HEK293 (cell line): ENCODE measurements at regions not wholly inside any gene's neighbourhood (a gene's known extent, or its start where the extent isn't known, plus 50 kb on each side); places are given as distances from the start of the nearest gene placed in this dataset.

Source experiments
- KLF17 ChIP-seq: fragments of 450-650 bp; formaldehyde crosslinking; IDR thresholded peaks from 2 replicates; pipeline ENCODE4 v1.5.1; 2016; ENCODE audit warnings: missing biosample characterization, missing genetic modification characterization
- KLF7 ChIP-seq: fragments of 450-650 bp; formaldehyde crosslinking; IDR thresholded peaks from 2 replicates; pipeline ENCODE4 v1.5.1; 2016; ENCODE audit warnings: missing biosample characterization, missing genetic modification characterization, borderline replicate concordance
- MYNN ChIP-seq: fragments of 450-650 bp; formaldehyde crosslinking; IDR thresholded peaks from 2 replicates; pipeline ENCODE4 v1.5.1; 2016; ENCODE audit warnings: missing biosample characterization, missing genetic modification characterization, borderline replicate concordance
- PATZ1 ChIP-seq: fragments of 450-650 bp; formaldehyde crosslinking; IDR thresholded peaks from 2 replicates; pipeline ENCODE4 v1.5.1; 2016; ENCODE audit warnings: missing biosample characterization, missing genetic modification characterization
- YY1 ChIP-seq: fragments of 450-650 bp; formaldehyde crosslinking; IDR thresholded peaks from 2 replicates; pipeline ENCODE4 v1.5.1; 2018; ENCODE audit warnings: missing biosample characterization, missing genetic modification characterization
- ZBTB21 ChIP-seq: fragments of 450-650 bp; formaldehyde crosslinking; IDR thresholded peaks from 2 replicates; pipeline ENCODE4 v1.5.1; 2017; ENCODE audit warnings: missing biosample characterization, missing genetic modification characterization
- ZBTB7A ChIP-seq: fragments of 450-650 bp; formaldehyde crosslinking; IDR thresholded peaks from 2 replicates; pipeline ENCODE4 v1.5.1; 2016; ENCODE audit warnings: low read depth, missing biosample characterization, missing genetic modification characterization
- ZFP37 ChIP-seq: fragments of 450-650 bp; formaldehyde crosslinking; IDR thresholded peaks from 2 replicates; pipeline ENCODE4 v1.5.1; 2016; ENCODE audit warnings: missing biosample characterization, missing genetic modification characterization
- ZNF324 ChIP-seq: fragments of 450-650 bp; formaldehyde crosslinking; IDR thresholded peaks from 2 replicates; pipeline ENCODE4 v1.5.1; 2016; ENCODE audit warnings: missing biosample characterization, missing genetic modification characterization
- ZNF792 ChIP-seq: fragments of 450-650 bp; formaldehyde crosslinking; IDR thresholded peaks from 2 replicates; pipeline ENCODE4 v1.5.1; 2016; ENCODE audit warnings: missing biosample characterization, missing genetic modification characterization
- TF ChIP-seq, protein P1 (sequence below): fragments of 450-650 bp; formaldehyde crosslinking; IDR thresholded peaks from 2 replicates; pipeline ENCODE4 v1.5.1; 2016; ENCODE audit warnings: missing biosample characterization, missing genetic modification characterization
- TF ChIP-seq, protein P2 (sequence below): fragments of 450-650 bp; formaldehyde crosslinking; optimal IDR thresholded peaks from 2 replicates; pipeline ENCODE3; 2016; ENCODE audit warnings: missing biosample characterization, mild to moderate bottlenecking, missing genetic modification characterization
- TF ChIP-seq, protein P3 (sequence below): fragments of 450-650 bp; formaldehyde crosslinking; IDR thresholded peaks from 2 replicates; pipeline ENCODE4; 2016; ENCODE audit warnings: missing biosample characterization, missing genetic modification characterization
- TF ChIP-seq, protein P4 (sequence below): fragments of 450-650 bp; formaldehyde crosslinking; IDR thresholded peaks from 2 replicates; pipeline ENCODE4 v1.5.1; 2017; ENCODE audit warnings: missing biosample characterization, missing genetic modification characterization

DNA sequence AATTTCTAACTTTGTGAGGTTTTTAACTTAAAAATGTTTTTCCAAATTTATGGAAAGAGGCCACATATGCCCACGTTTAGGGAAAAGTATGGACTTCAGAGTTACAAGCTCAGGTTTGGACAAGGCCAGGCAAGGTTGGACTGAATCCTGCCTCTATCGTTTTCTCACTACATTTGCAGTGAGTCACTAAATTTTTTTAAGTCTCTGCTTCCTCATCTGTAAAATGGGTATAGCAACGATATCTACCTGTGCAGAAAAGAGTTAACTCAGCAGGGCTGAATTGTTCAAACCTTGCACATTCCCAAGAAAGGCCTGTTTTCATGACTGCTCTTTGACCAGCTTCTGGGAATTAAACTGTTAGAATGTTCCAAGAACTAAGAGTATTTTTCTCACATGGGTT is 159.1 kb downstream of the LTN1 start:
- TF ChIP-seq, protein P1, sequence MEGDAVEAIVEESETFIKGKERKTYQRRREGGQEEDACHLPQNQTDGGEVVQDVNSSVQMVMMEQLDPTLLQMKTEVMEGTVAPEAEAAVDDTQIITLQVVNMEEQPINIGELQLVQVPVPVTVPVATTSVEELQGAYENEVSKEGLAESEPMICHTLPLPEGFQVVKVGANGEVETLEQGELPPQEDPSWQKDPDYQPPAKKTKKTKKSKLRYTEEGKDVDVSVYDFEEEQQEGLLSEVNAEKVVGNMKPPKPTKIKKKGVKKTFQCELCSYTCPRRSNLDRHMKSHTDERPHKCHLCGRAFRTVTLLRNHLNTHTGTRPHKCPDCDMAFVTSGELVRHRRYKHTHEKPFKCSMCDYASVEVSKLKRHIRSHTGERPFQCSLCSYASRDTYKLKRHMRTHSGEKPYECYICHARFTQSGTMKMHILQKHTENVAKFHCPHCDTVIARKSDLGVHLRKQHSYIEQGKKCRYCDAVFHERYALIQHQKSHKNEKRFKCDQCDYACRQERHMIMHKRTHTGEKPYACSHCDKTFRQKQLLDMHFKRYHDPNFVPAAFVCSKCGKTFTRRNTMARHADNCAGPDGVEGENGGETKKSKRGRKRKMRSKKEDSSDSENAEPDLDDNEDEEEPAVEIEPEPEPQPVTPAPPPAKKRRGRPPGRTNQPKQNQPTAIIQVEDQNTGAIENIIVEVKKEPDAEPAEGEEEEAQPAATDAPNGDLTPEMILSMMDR (tag by site-specific recombination), result no peak
- TF ChIP-seq, protein P2, sequence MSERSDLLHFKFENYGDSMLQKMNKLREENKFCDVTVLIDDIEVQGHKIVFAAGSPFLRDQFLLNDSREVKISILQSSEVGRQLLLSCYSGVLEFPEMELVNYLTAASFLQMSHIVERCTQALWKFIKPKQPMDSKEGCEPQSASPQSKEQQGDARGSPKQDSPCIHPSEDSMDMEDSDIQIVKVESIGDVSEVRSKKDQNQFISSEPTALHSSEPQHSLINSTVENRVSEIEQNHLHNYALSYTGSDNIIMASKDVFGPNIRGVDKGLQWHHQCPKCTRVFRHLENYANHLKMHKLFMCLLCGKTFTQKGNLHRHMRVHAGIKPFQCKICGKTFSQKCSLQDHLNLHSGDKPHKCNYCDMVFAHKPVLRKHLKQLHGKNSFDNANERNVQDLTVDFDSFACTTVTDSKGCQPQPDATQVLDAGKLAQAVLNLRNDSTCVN (tag by site-specific recombination), result no peak
- no peak for TF ChIP-seq KLF7 (tag by site-specific recombination)
- no peak for TF ChIP-seq KLF17 (tag by site-specific recombination)
- TF ChIP-seq, protein P3, sequence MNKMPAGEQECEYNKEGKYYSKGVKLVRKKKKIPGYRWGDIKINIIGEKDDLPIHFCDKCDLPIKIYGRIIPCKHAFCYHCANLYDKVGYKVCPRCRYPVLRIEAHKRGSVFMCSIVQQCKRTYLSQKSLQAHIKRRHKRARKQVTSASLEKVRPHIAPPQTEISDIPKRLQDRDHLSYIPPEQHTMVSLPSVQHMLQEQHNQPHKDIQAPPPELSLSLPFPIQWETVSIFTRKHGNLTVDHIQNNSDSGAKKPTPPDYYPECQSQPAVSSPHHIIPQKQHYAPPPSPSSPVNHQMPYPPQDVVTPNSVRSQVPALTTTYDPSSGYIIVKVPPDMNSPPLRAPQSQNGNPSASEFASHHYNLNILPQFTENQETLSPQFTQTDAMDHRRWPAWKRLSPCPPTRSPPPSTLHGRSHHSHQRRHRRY (tag by site-specific recombination), result no peak
- no peak for TF ChIP-seq ZBTB7A
- no peak for TF ChIP-seq ZNF792 (tag by site-specific recombination)
- TF ChIP-seq YY1, result no peak
- TF ChIP-seq ZFP37 (tag by site-specific recombination), result no peak
- no peak for TF ChIP-seq PATZ1 (tag by site-specific recombination)
- no peak for TF ChIP-seq ZBTB21 (tag by site-specific recombination)
- TF ChIP-seq, protein P4, sequence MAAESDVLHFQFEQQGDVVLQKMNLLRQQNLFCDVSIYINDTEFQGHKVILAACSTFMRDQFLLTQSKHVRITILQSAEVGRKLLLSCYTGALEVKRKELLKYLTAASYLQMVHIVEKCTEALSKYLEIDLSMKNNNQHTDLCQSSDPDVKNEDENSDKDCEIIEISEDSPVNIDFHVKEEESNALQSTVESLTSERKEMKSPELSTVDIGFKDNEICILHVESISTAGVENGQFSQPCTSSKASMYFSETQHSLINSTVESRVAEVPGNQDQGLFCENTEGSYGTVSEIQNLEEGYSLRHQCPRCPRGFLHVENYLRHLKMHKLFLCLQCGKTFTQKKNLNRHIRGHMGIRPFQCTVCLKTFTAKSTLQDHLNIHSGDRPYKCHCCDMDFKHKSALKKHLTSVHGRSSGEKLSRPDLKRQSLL (tag by site-specific recombination), result no peak
- no peak for TF ChIP-seq ZNF324 (tag by site-specific recombination)
- TF ChIP-seq MYNN (tag by site-specific recombination), result no peak
